Stimulated activated CD4-positive, alpha-beta T cell treated with anti-CD3 and anti-CD28 coated beads, Interleukin-15, amount 100 ng/mL, for 48 hours (primary cell): ENCODE measurements at regions not wholly inside any gene's neighbourhood (a gene's known extent, or its start where the extent isn't known, plus 50 kb on each side); places are given as distances from the start of the nearest gene placed in this dataset.

Experiments used
- DNase-seq, 2 donors: peaks; one replicate each; pipeline ENCODE4 v3.0.0-alpha.2; 2020; ENCODE audit warnings: low read depth in 2 of 2

GRCh38 chr7:41795276-41795833, 92.5 kb upstream of the INHBA start:
- DNase-seq: no peak

- no peak for DNase-seq
These were observed 90.7 kb upstream of the INHBA start for GRCh38 chr7:41793556-41793955.

- DNase-seq: no peak
These were observed 89.2 kb upstream of the INHBA start for GRCh38 chr7:41792120-41792519.

GRCh38 chr7:41788556-41788955, 85.7 kb upstream of the INHBA start:
- no peak for DNase-seq

- no peak for DNase-seq
These were observed 84.9 kb upstream of the INHBA start for GRCh38 chr7:41787651-41788350.

GRCh38 chr7:41786944-41787343, 84.1 kb upstream of the INHBA start:
- DNase-seq: no peak

GRCh38 chr7:41786404-41786803, 83.5 kb upstream of the INHBA start:
- no peak for DNase-seq

GRCh38 chr7:41785840-41786239, 83.0 kb upstream of the INHBA start:
- DNase-seq: no peak

- DNase-seq: no peak
These were observed 82.4 kb upstream of the INHBA start for GRCh38 chr7:41785265-41785664.

GRCh38 chr7:41779918-41780317, 77.0 kb upstream of the INHBA start:
- no peak for DNase-seq

GRCh38 chr7:41777894-41778596, 75.2 kb upstream of the INHBA start:
- no peak for DNase-seq

GRCh38 chr7:41774966-41775365, 72.1 kb upstream of the INHBA start:
- no peak for DNase-seq

- no peak for DNase-seq
These were observed 70.9 kb upstream of the INHBA start for GRCh38 chr7:41773756-41774155.

- DNase-seq: no peak
These were observed 68.8 kb upstream of the INHBA start for GRCh38 chr7:41771717-41772116.

GRCh38 chr7:41769162-41769561, 66.3 kb upstream of the INHBA start:
- no peak for DNase-seq

- no peak for DNase-seq
These were observed 60.7 kb upstream of the INHBA start for GRCh38 chr7:41763626-41764025.

GRCh38 chr7:41762641-41763040, 59.8 kb upstream of the INHBA start:
- no peak for DNase-seq

- DNase-seq: no peak
These were observed 57.4 kb upstream of the INHBA start for GRCh38 chr7:41760293-41760692.

- DNase-seq: no peak
These were observed 55.4 kb upstream of the INHBA start for GRCh38 chr7:41758321-41758720.

- DNase-seq: no peak
These were observed 53.8 kb upstream of the INHBA start for GRCh38 chr7:41756650-41757182.

GRCh38 chr7:41755096-41755495, 52.2 kb upstream of the INHBA start:
- DNase-seq: no peak

GRCh38 chr7:41754046-41754445, 51.2 kb upstream of the INHBA start:
- DNase-seq: no peak
